GM12878 (cell line): ENCODE measurements at regions not wholly inside any gene's neighbourhood (a gene's known extent, or its start where the extent isn't known, plus 50 kb on each side); places are given as distances from the start of the nearest gene placed in this dataset.

Experiments
- RBBP5 ChIP-seq: fragments of 200-600 bp; sonication (generic); conservative IDR thresholded peaks from 2 replicates; pipeline ENCODE4 v1.6.1; 2016
- USF2 ChIP-seq: IDR thresholded peaks from 2 replicates; pipeline ENCODE4 v1.6.1; 2011; ENCODE audit warnings: low read depth, low read length, improper control_type of control experiment, borderline replicate concordance

GRCh38 chr3:167113035-167113830 is 266.9 kb downstream of the ZBBX start:
- TF ChIP-seq RBBP5 (no peak), USF2 (no peak)
